ENCODE measurements at regions not wholly inside any gene's neighbourhood (a gene's known extent, or its start where the extent isn't known, plus 50 kb on each side); places are given as distances from the start of the nearest gene placed in this dataset.

DNA sequence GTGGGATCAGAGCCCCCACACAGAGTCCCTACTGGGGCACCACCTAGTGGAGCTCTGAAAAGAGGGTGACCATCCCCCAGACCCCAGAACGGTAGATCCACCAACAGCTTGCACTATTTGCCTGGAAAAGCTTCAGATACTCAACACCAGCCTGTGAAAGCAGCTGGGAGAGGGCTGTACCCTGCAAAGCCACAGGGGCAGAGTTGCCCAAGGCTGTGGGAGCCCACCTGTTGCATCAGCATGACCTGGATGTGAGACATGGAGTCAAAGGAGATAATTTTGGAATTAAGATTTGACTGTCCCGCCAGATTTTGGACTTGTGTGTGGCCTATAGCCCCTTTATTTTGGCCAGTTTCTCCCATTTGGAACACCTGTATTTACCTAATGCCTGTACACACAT, 260.4 kb downstream of the TBX18 start:
- Histone ChIP-seq H3K9me3 (replicated peaks; ENCODE audit: control insufficient read depth, insufficient read depth, low read length) (no peaks in the 10 kb centered on the region), H3K79me2 (ENCODE audit: control insufficient read depth, insufficient read depth, low read length) (no peaks in the 10 kb centered on the region), H3K4me2 (ENCODE audit: insufficient read depth, low read length) (no peak overlapping the region), H3K4me1 (ENCODE audit: control insufficient read depth, extremely low read depth, insufficient read depth, low read length) (no peaks in the 10 kb centered on the region), H3K27ac (ENCODE audit: insufficient read depth, low read depth, low read length) (no peak overlapping the region), H3K36me3 (ENCODE audit: control insufficient read depth in 2 of 2, extremely low read depth in 1 of 2, insufficient read depth in 2 of 2, low read length in 2 of 2) (no peaks in the 10 kb centered on the region), H3K9me1 (replicated peaks; ENCODE audit: control insufficient read depth, extremely low read depth, insufficient read depth, low read length) (no peaks in the 10 kb centered on the region), H3K27me3 (ENCODE audit: control insufficient read depth in 2 of 2, insufficient read depth in 2 of 2, low read length in 2 of 2) (no peaks in the 10 kb centered on the region), H3K4me3 (replicated peaks in 1 of 3; ENCODE audit: insufficient read depth in 1 of 3, low read depth in 1 of 3, low read length in 3 of 3) (no peak overlapping the region), H2AFZ (ENCODE audit: low read depth, low read length) (no peak overlapping the region), H4K20me1 (replicated peaks; ENCODE audit: control insufficient read depth, extremely low read depth, insufficient read depth, low read length) (no peaks in the 10 kb centered on the region), H3K9ac (replicated peaks; ENCODE audit: extremely low read depth, insufficient read depth, low read length) (no peak overlapping the region)
- BruUV-seq (replicated peaks), result no TSS peak
- CTCF ChIA-PET, result no interaction called here
- TF ChIP-seq, protein P1, sequence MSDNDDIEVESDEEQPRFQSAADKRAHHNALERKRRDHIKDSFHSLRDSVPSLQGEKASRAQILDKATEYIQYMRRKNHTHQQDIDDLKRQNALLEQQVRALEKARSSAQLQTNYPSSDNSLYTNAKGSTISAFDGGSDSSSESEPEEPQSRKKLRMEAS (IDR thresholded peaks at IDR 0.05; ENCODE audit: insufficient read depth, insufficient read length), result no peak
- TF ChIP-seq, protein P2, sequence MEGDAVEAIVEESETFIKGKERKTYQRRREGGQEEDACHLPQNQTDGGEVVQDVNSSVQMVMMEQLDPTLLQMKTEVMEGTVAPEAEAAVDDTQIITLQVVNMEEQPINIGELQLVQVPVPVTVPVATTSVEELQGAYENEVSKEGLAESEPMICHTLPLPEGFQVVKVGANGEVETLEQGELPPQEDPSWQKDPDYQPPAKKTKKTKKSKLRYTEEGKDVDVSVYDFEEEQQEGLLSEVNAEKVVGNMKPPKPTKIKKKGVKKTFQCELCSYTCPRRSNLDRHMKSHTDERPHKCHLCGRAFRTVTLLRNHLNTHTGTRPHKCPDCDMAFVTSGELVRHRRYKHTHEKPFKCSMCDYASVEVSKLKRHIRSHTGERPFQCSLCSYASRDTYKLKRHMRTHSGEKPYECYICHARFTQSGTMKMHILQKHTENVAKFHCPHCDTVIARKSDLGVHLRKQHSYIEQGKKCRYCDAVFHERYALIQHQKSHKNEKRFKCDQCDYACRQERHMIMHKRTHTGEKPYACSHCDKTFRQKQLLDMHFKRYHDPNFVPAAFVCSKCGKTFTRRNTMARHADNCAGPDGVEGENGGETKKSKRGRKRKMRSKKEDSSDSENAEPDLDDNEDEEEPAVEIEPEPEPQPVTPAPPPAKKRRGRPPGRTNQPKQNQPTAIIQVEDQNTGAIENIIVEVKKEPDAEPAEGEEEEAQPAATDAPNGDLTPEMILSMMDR (IDR thresholded peaks at IDR 0.05; ENCODE audit: extremely low read depth in 1 of 2, insufficient read depth in 1 of 2, low read depth in 1 of 2, low read length in 2 of 2), result no peak
- no peak for TF ChIP-seq POLR2AphosphoS5 (IDR thresholded peaks at IDR 0.05; ENCODE audit: insufficient read depth, low read depth, low read length)
- TF ChIP-seq EZH2 (IDR thresholded peaks at IDR 0.05; ENCODE audit: borderline replicate concordance, low read depth, low read length, severe bottlenecking), result no peak
- no peak for TF ChIP-seq POLR2A (IDR thresholded peaks at IDR 0.05; ENCODE audit: low read depth, low read length)
- no peak for TF ChIP-seq MYC (IDR thresholded peaks at IDR 0.05; ENCODE audit: low read depth, low read length)
- TF ChIP-seq JUN (IDR thresholded peaks at IDR 0.05; ENCODE audit: borderline replicate concordance, insufficient read depth, insufficient read length, low read depth), result no peak
- FAIRE-seq (no peak), DNase-seq (ENCODE audit: low read depth, low spot score) (no peak)
- POLR2A ChIA-PET, result no interaction called here
- dilution Hi-C loops (cut with MboI; ENCODE audit: extremely low pct_ligation_motif_present, low sequenced_read_pairs) (no loop called here), intact Hi-C loops (cut with micrococcal nuclease) (no loop called here)
